Testis (tissue), 2 donors: ENCODE measurements at regions not wholly inside any gene's neighbourhood (a gene's known extent, or its start where the extent isn't known, plus 50 kb on each side); places are given as distances from the start of the nearest gene placed in this dataset.

ENCODE experiments used
- POLR2A ChIP-seq: fragments of 450-650 bp; IDR thresholded peaks from one replicate; pipeline ENCODE4 v1.6.1; 2017; ENCODE audit warnings: antibody characterized with exemption, mild to moderate bottlenecking, moderate library complexity
- TF ChIP-seq, protein P1 (sequence below), 3 experiments: fragments of 450-650 bp in 2 of 3; fragments of 200-600 bp in 1 of 3; sonication (generic) in 1 of 3; IDR thresholded peaks; one replicate each; pipeline ENCODE4 v1.5.1; 2016 to 2019; ENCODE audit warnings: antibody characterized with exemption in 3 of 3, mild to moderate bottlenecking in 2 of 3, moderate library complexity in 1 of 3

DNA sequence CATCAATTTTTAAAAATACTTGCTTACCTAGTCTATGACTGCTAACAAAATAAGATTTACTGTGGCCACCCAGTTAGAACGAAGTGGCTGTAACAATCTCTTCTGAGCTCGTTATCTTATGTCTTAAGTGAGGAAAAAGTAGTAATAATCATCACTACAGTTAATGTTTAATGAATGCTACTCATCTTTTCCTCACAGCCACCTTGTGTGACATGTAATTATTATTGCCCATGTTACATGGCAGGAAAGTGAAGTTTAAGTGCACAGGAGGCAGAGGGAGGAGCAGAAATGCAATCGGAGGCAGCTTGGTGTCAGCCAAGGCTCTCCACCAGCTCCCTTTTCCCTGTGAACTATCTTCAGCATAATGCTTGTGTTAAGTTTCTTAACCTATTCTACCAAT lies 260.3 kb downstream of the B3GLCT start:
- TF ChIP-seq, protein P1, sequence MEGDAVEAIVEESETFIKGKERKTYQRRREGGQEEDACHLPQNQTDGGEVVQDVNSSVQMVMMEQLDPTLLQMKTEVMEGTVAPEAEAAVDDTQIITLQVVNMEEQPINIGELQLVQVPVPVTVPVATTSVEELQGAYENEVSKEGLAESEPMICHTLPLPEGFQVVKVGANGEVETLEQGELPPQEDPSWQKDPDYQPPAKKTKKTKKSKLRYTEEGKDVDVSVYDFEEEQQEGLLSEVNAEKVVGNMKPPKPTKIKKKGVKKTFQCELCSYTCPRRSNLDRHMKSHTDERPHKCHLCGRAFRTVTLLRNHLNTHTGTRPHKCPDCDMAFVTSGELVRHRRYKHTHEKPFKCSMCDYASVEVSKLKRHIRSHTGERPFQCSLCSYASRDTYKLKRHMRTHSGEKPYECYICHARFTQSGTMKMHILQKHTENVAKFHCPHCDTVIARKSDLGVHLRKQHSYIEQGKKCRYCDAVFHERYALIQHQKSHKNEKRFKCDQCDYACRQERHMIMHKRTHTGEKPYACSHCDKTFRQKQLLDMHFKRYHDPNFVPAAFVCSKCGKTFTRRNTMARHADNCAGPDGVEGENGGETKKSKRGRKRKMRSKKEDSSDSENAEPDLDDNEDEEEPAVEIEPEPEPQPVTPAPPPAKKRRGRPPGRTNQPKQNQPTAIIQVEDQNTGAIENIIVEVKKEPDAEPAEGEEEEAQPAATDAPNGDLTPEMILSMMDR (IDR thresholded peaks at IDR 0.05), result no peak
- TF ChIP-seq POLR2A, result no peak
